GM23338 (cell line): ENCODE measurements at regions not wholly inside any gene's neighbourhood (a gene's known extent, or its start where the extent isn't known, plus 50 kb on each side); places are given as distances from the start of the nearest gene placed in this dataset.

Experiments
- ATAC-seq: fragments of 200-7000 bp; cut with Tn5 transposase; 3 replicates; pipeline ENCODE4 v1.9.1; 2020
- DNase-seq: peaks from one replicate; pipeline ENCODE4 v3.0.0-alpha.2; 2015; ENCODE audit warnings: low spot score
- H2AFZ ChIP-seq: fragments of 200-600 bp; sonication (generic); 2 replicates; pipeline ENCODE4 v1.8.0; 2016; ENCODE audit warnings: antibody characterized with exemption, mild to moderate bottlenecking, moderate library complexity
- H3F3A ChIP-seq: fragments of 200-600 bp; sonication (generic); replicated peaks from 2 replicates; pipeline ENCODE4 v1.8.0; 2017; ENCODE audit warnings: antibody characterized with exemption, mixed run types, low read depth
- H3K27ac ChIP-seq: fragments of 200-600 bp; sonication (generic); 2 replicates; pipeline ENCODE4 v1.6.1; 2016; ENCODE audit warnings: low read depth
- H3K27me3 ChIP-seq: fragments of 200-600 bp; sonication (generic); 2 replicates; pipeline ENCODE4 v1.8.0; 2016; ENCODE audit warnings: mild to moderate bottlenecking, mixed run types, moderate library complexity; ENCODE audit not compliant: insufficient read depth
- H3K36me3 ChIP-seq: fragments of 200-600 bp; sonication (generic); 2 replicates; pipeline ENCODE4 v1.8.0; 2016; ENCODE audit warnings: mild to moderate bottlenecking; ENCODE audit not compliant: insufficient read depth
- H3K4me1 ChIP-seq: fragments of 200-600 bp; sonication (generic); 2 replicates; pipeline ENCODE4 v1.8.0; 2016; ENCODE audit warnings: mild to moderate bottlenecking, moderate library complexity; ENCODE audit not compliant: insufficient read depth
- H3K4me2 ChIP-seq: fragments of 200-600 bp; sonication (generic); 2 replicates; pipeline ENCODE4 v1.7.1; 2017; ENCODE audit warnings: mixed run types
- H3K4me3 ChIP-seq: fragments of 200-600 bp; sonication (generic); 2 replicates; pipeline ENCODE4 v1.6.1; 2016; ENCODE audit warnings: mixed run types
- H3K79me2 ChIP-seq: fragments of 200-600 bp; sonication (generic); replicated peaks from 2 replicates; pipeline ENCODE4 v1.8.0; 2017; ENCODE audit warnings: mild to moderate bottlenecking; ENCODE audit not compliant: insufficient read depth
- H3K9me2 ChIP-seq: fragments of 200-600 bp; sonication (generic); 2 replicates; pipeline ENCODE4 v1.8.0; 2017; ENCODE audit not compliant: insufficient read depth
- H4K20me1 ChIP-seq: fragments of 200-600 bp; sonication (generic); replicated peaks from 2 replicates; pipeline ENCODE4 v1.8.0; 2017; ENCODE audit warnings: mild to moderate bottlenecking; ENCODE audit not compliant: insufficient read depth
- H3K27ac Mint-ChIP-seq: 2 replicates; pipeline ENCODE4 v1.8.0; 2020; ENCODE audit warnings: inconsistent platforms, mild to moderate bottlenecking, moderate library complexity, mixed read lengths
- H3K27me3 Mint-ChIP-seq: 3 replicates; pipeline ENCODE4 v1.8.0; 2022; ENCODE audit warnings: low read depth, mild to moderate bottlenecking, moderate library complexity, mixed read lengths, inconsistent platforms; ENCODE audit not compliant: insufficient read depth, poor library complexity
- H3K36me3 Mint-ChIP-seq: 3 replicates; pipeline ENCODE4 v1.8.0; 2021; ENCODE audit warnings: low read depth, mild to moderate bottlenecking, inconsistent platforms, moderate library complexity, mixed read lengths
- H3K4me1 Mint-ChIP-seq: 3 replicates; pipeline ENCODE4 v1.8.0; 2020; ENCODE audit warnings: mild to moderate bottlenecking, inconsistent platforms, mixed read lengths
- H3K4me3 Mint-ChIP-seq: 3 replicates; pipeline ENCODE4 v1.8.0; 2021; ENCODE audit warnings: moderate library complexity, mild to moderate bottlenecking, inconsistent platforms, mixed read lengths
- H3K9me3 Mint-ChIP-seq: 3 replicates; pipeline ENCODE4 v1.8.0; 2020; ENCODE audit warnings: moderate library complexity, mild to moderate bottlenecking, inconsistent platforms, mixed read lengths
- CREB1 ChIP-seq: fragments of 250-450 bp; sonication (Bioruptor Pico); IDR thresholded peaks from 2 replicates; pipeline ENCODE4 v1.5.0; 2020; ENCODE audit warnings: low read depth, mild to moderate bottlenecking, moderate library complexity
- CTCF ChIP-seq, 2 experiments: fragments of 200-600 bp in 1 of 2; sonication (generic) in 1 of 2; conservative IDR thresholded peaks; 2 replicates each; pipeline versions ENCODE4 v1.5.1 to v1.6.1; 2016 to 2017; ENCODE audit warnings: antibody characterized with exemption in 2 of 2, low read depth in 2 of 2, mild to moderate bottlenecking in 2 of 2, moderate library complexity in 1 of 2
- EZH2phosphoT487 ChIP-seq: fragments of 200-600 bp; sonication (generic); IDR thresholded peaks from one replicate; pipeline ENCODE4 v1.8.1; 2018; ENCODE audit warnings: antibody characterized with exemption; ENCODE audit not compliant: unreplicated experiment
- NANOG ChIP-seq: IDR thresholded peaks from 2 replicates; pipeline ENCODE4 v1.6.1; 2016; ENCODE audit warnings: antibody characterized with exemption, borderline replicate concordance
- POLR2AphosphoS5 ChIP-seq: IDR thresholded peaks from 2 replicates; pipeline ENCODE4 v1.6.1; 2016; ENCODE audit warnings: antibody characterized with exemption, low read depth
- REST ChIP-seq: IDR thresholded peaks from one replicate; pipeline ENCODE4 v1.6.1; 2018; ENCODE audit warnings: antibody characterized with exemption; ENCODE audit not compliant: unreplicated experiment
- STAT1 ChIP-seq: IDR thresholded peaks from one replicate; pipeline ENCODE4 v1.6.1; 2016; ENCODE audit warnings: antibody characterized with exemption; ENCODE audit not compliant: unreplicated experiment
- ZNF114 ChIP-seq: fragments of 250-450 bp; sonication (Bioruptor Pico); IDR thresholded peaks from 2 replicates; pipeline ENCODE4 v1.5.0; 2020; ENCODE audit warnings: mild to moderate bottlenecking, moderate library complexity
- ZNF331 ChIP-seq: fragments of 250-450 bp; sonication (Bioruptor Pico); IDR thresholded peaks from 2 replicates; pipeline ENCODE4 v1.5.0; 2020; ENCODE audit warnings: low read depth, mild to moderate bottlenecking, moderate library complexity
- ZNF462 ChIP-seq: fragments of 250-450 bp; sonication (Bioruptor Pico); IDR thresholded peaks from 2 replicates; pipeline ENCODE4 v1.5.0; 2020; ENCODE audit warnings: mild to moderate bottlenecking, moderate library complexity

GRCh38 chr4:164648151-164648848 is 105.6 kb upstream of the SMIM31 start (continued):
- no peak for TF ChIP-seq REST

DNA sequence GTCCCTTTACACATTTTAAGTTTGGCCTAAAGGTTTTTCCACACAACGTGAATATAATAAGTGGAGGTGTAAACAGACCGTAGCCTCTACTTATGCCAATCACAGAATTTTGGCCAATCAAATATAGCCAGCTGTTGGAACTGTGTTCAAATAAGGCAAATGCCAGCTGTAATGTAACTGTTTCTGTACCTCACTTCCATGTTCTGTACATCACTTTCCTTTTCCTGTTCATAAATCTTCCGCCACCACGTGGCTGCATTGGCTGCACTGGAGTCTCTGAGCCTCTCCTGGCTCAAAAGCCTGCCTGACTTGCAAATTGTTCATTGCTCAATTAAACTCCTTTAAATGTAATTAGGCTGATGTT is 105.1 kb upstream of the SMIM31 start:
- Mint-ChIP-seq H3K9me3 (no peaks in the 10 kb centered on the region; the same call in 2 of the 3 replicates), H3K4me1 (no peaks in the 10 kb centered on the region), H3K36me3 (no peaks in the 10 kb centered on the region), H3K27ac (no peak overlapping the region), H3K4me3 (no peak overlapping the region), H3K27me3 (no peaks in the 10 kb centered on the region)
- H3K9me2 ChIP-seq = no peaks in the 10 kb centered on the region
- no peaks in the 10 kb centered on the region for H3F3A ChIP-seq
- no peak for DNase-seq
- no peaks in the 10 kb centered on the region for H4K20me1 ChIP-seq
- H3K36me3 ChIP-seq = no peaks in the 10 kb centered on the region
- H3K27ac ChIP-seq = no peak overlapping the region
- no peaks in the 10 kb centered on the region for H3K27me3 ChIP-seq
- ATAC-seq = no peak
- no peak overlapping the region for H3K4me3 ChIP-seq
- no peaks in the 10 kb centered on the region for H3K4me1 ChIP-seq
- no peak overlapping the region for H3K4me2 ChIP-seq
- no peaks in the 10 kb centered on the region for H3K79me2 ChIP-seq
- 0 out of 2 replicates have a peak overlapping the region, but pooled peaks have one; percentile 29 for H2AFZ ChIP-seq
- no peak for TF ChIP-seq REST
- TF ChIP-seq STAT1 = no peak
- TF ChIP-seq NANOG = no peak
- no peak for TF ChIP-seq ZNF462 (CRISPR knock-in tag)
- no peak for TF ChIP-seq ZNF114
- TF ChIP-seq EZH2phosphoT487 = no peak
- no peak for TF ChIP-seq CTCF (conservative IDR thresholded peaks at IDR 0.05; ENCODE audit: low read depth in 2 of 2)
- no peak for TF ChIP-seq ZNF331 (CRISPR knock-in tag)
- no peak for TF ChIP-seq CREB1 (CRISPR knock-in tag)
- no peak for TF ChIP-seq POLR2AphosphoS5
